ENCODE measurements at regions not wholly inside any gene's neighbourhood (a gene's known extent, or its start where the extent isn't known, plus 50 kb on each side); places are given as distances from the start of the nearest gene placed in this dataset.

DNA sequence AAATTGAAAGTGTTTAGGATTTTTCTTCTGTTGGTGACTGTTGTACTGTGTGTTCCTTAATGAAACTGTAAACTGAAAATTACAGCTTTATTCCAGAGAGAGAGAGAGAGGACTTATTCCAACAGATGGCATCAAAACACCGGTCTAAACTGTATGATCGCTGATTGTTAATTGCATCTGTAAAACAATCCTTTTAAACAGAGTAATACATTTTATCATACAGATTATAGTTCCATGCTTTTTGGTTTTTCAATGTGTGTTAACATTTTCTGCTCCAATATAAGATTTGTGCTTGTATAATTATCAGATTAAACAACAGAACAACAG is 289.7 kb upstream of the DNAJC19 start:
- DNase-seq: no peak
- Histone ChIP-seq H3K4me3 (ENCODE audit: low read depth, low read length) (no peak overlapping the region), H3K4me1 (no peaks in the 10 kb centered on the region), H3K9me3 (no peaks in the 10 kb centered on the region), H3K27me3 (no peaks in the 10 kb centered on the region), H3K36me3 (no peaks in the 10 kb centered on the region)
- TF ChIP-seq, protein P1, sequence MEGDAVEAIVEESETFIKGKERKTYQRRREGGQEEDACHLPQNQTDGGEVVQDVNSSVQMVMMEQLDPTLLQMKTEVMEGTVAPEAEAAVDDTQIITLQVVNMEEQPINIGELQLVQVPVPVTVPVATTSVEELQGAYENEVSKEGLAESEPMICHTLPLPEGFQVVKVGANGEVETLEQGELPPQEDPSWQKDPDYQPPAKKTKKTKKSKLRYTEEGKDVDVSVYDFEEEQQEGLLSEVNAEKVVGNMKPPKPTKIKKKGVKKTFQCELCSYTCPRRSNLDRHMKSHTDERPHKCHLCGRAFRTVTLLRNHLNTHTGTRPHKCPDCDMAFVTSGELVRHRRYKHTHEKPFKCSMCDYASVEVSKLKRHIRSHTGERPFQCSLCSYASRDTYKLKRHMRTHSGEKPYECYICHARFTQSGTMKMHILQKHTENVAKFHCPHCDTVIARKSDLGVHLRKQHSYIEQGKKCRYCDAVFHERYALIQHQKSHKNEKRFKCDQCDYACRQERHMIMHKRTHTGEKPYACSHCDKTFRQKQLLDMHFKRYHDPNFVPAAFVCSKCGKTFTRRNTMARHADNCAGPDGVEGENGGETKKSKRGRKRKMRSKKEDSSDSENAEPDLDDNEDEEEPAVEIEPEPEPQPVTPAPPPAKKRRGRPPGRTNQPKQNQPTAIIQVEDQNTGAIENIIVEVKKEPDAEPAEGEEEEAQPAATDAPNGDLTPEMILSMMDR (IDR thresholded peaks at IDR 0.05; ENCODE audit: low read depth, low read length): peak; percentile 32; the same call in 1 of the 2 replicates

GRCh38 chr3:181278468-181279238 is 289.1 kb upstream of the DNAJC19 start:
- TF ChIP-seq, protein P1 (IDR thresholded peaks at IDR 0.05; ENCODE audit: low read depth, low read length): peak; percentile 63
- Histone ChIP-seq H3K36me3 (no peaks in the 10 kb centered on the region), H3K4me3 (ENCODE audit: low read depth, low read length) (no peak overlapping the region), H3K9me3 (no peaks in the 10 kb centered on the region), H3K4me1 (no peaks in the 10 kb centered on the region), H3K27me3 (no peaks in the 10 kb centered on the region)
- no peak for DNase-seq

- TF ChIP-seq, protein P1 (IDR thresholded peaks at IDR 0.05; ENCODE audit: low read depth, low read length): no peak
- Histone ChIP-seq H3K4me3 (ENCODE audit: low read depth, low read length) (no peak overlapping the region), H3K9me3 (no peaks in the 10 kb centered on the region), H3K36me3 (no peaks in the 10 kb centered on the region), H3K27me3 (no peaks in the 10 kb centered on the region), H3K4me1 (no peaks in the 10 kb centered on the region)
- DNase-seq: no peak
Observed at GRCh38 chr3:181276358-181276896, 286.9 kb upstream of the DNAJC19 start.

- no peaks in the 10 kb centered on the region for H3K27me3 ChIP-seq
- no peaks in the 10 kb centered on the region for H3K9me3 ChIP-seq
- TF ChIP-seq, protein P1 (IDR thresholded peaks at IDR 0.05; ENCODE audit: low read depth, low read length): no peak
- no peak for DNase-seq
- H3K4me1 ChIP-seq: no peaks in the 10 kb centered on the region
- no peaks in the 10 kb centered on the region for H3K36me3 ChIP-seq
- H3K4me3 ChIP-seq (ENCODE audit: low read depth, low read length): no peak overlapping the region
Observed at GRCh38 chr3:181274025-181274424, 284.5 kb upstream of the DNAJC19 start.

DNA sequence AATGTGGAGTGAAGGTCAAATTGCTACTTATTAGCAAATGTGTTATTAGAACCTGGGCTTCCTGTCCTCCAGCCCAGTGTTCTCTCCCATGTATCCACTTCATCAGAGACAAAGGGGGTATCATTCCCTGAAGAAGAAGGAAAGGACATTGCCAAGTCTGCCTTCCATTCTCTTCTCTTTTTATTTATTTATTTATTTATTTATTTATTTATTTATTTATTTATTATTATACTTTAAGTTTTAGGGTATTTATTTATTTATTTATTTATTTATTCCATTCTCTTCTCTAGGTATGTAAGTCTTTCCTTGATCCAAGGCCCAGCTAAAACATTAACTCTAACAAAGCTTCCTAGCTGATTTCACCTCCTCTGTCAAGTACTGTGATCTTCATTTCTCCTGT is 277.8 kb upstream of the DNAJC19 start:
- no peaks in the 10 kb centered on the region for H3K9me3 ChIP-seq
- DNase-seq: no peak
- H3K4me3 ChIP-seq (ENCODE audit: low read depth, low read length): no peak overlapping the region
- H3K36me3 ChIP-seq: no peaks in the 10 kb centered on the region
- TF ChIP-seq, protein P1 (IDR thresholded peaks at IDR 0.05; ENCODE audit: low read depth, low read length): no peak
- H3K4me1 ChIP-seq: no peaks in the 10 kb centered on the region
- H3K27me3 ChIP-seq: no peaks in the 10 kb centered on the region

DNA sequence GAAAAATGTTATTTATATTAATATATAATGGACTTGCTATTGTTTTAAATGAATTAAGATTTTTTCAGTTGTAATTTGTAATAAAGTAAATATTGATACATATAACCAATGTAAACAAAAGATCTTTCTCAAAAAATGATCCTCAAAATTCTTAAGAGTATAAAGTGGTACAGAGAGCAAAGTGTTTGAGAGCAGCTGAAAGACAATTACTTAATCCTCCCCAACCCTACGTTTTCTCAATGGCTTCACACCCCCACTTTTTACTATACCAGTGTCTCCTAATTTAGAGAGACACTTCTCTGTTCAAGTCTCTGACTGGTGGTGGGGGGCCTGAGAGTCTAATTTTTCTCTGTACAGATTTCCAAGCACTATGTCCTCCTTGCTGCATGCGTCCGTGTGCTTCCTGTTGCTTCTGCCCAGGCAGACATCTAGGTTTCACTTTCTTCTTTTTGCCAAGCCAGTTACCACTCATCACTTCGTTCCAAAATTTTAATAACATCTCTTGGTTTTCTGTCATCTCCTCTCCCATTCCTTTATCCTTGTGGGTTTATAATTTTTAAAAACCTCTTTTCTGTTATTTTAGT is 276.3 kb upstream of the DNAJC19 start:
- H3K27me3 ChIP-seq: no peaks in the 10 kb centered on the region
- H3K4me3 ChIP-seq (ENCODE audit: low read depth, low read length): peak overlapping the region; percentile 39
- H3K4me1 ChIP-seq: no peaks in the 10 kb centered on the region
- DNase-seq: no peak
- TF ChIP-seq, protein P1 (IDR thresholded peaks at IDR 0.05; ENCODE audit: low read depth, low read length): no peak
- H3K9me3 ChIP-seq: no peaks in the 10 kb centered on the region
- no peaks in the 10 kb centered on the region for H3K36me3 ChIP-seq

All from BE2C (cell line).